Panc1 (cell line): ENCODE measurements at regions not wholly inside any gene's neighbourhood (a gene's known extent, or its start where the extent isn't known, plus 50 kb on each side); places are given as distances from the start of the nearest gene placed in this dataset.

Source experiments
- ATAC-seq: fragments of 200-7000 bp; cut with Tn5 transposase; 2 replicates; pipeline ENCODE4 v1.9.1; 2020; ENCODE audit warnings: mild to moderate bottlenecking, moderate library complexity
- BruUV-seq: library from RNA; stranded (reverse); fragments of 400-500 nt; replicated peaks from 2 replicates; lab custom pipeline; 2021; lab: Mats Ljungman, UMichigan
- CTCF ChIA-PET: fragments of 300-600 bp; sonication (Branson Sonifier 250); formaldehyde crosslinking; loops from one replicate; lab custom pipeline; 2022; ENCODE audit warnings: antibody characterized with exemption; lab: Charles Lee
- POLR2A ChIA-PET: fragments of 300-600 bp; sonication (Branson Sonifier 250); formaldehyde crosslinking; loops from one replicate; lab custom pipeline; 2022; ENCODE audit warnings: antibody characterized with exemption; lab: Charles Lee
- DNase-seq: peaks from one replicate; pipeline ENCODE4 v3.0.0-alpha.2; 2010; ENCODE audit warnings: low read depth, low spot score
- H3K27ac ChIP-seq: 2 replicates; pipeline ENCODE4 v1.5.1; 2011; ENCODE audit warnings: mild to moderate bottlenecking, low read length, inconsistent platforms
- H3K27me3 ChIP-seq: fragments of 200-500 bp; sonication (Bioruptor generic); 2 replicates; pipeline ENCODE4 v1.6.0; 2014; ENCODE audit warnings: low read length, inconsistent platforms; ENCODE audit not compliant: control insufficient read depth, insufficient read depth
- H3K36me3 ChIP-seq: fragments of 200-500 bp; sonication (Bioruptor generic); 2 replicates; pipeline ENCODE4 v1.5.1; 2014; ENCODE audit warnings: inconsistent platforms, mild to moderate bottlenecking, low read length, moderate library complexity; ENCODE audit not compliant: control insufficient read depth, insufficient read depth
- H3K4me1 ChIP-seq: 2 replicates; pipeline ENCODE4 v1.5.1; 2011; ENCODE audit warnings: inconsistent platforms, mild to moderate bottlenecking, low read length, moderate library complexity; ENCODE audit not compliant: control insufficient read depth, insufficient read depth
- H3K4me3 ChIP-seq, 2 experiments: 2 replicates each; pipeline ENCODE4 v1.5.1; 2011 to 2012; ENCODE audit warnings: low read depth in 2 of 2, low read length in 2 of 2, mild to moderate bottlenecking in 2 of 2, inconsistent platforms in 1 of 2, moderate library complexity in 1 of 2
- H3K9me3 ChIP-seq: fragments of 200-500 bp; sonication (Bioruptor generic); 2 replicates; pipeline ENCODE4 v1.5.1; 2014; ENCODE audit warnings: low read depth, mild to moderate bottlenecking, inconsistent platforms, low read length, moderate library complexity; ENCODE audit not compliant: control insufficient read depth, insufficient read depth
- POLR2AphosphoS5 ChIP-seq: IDR thresholded peaks from 2 replicates; pipeline ENCODE4 v1.6.1; 2012; ENCODE audit warnings: mild to moderate bottlenecking, low read depth, low read length, moderate library complexity
- SIN3A ChIP-seq: IDR thresholded peaks from 2 replicates; pipeline ENCODE4 v1.6.1; 2012; ENCODE audit warnings: low read depth, mild to moderate bottlenecking, low read length, moderate library complexity, borderline replicate concordance; ENCODE audit not compliant: insufficient read depth
- TCF7L2 ChIP-seq: IDR thresholded peaks from 2 replicates; pipeline ENCODE4 v1.6.1; 2011; ENCODE audit warnings: mild to moderate bottlenecking, low read depth, low read length, inconsistent platforms
- in situ Hi-C: cut with HindIII; loops from 2 replicates; pipeline ENCODE4 v1.10.0; 2016; ENCODE audit warnings: low sequenced_read_pairs, low pct_unique_long_range_greater_than_20kb
- intact Hi-C: fragments of 100-400 bp; cut with micrococcal nuclease; formaldehyde crosslinking; loops from one replicate; pipeline ENCODE4 v1.10.0; 2022; ENCODE audit not compliant: unreplicated experiment
- TF ChIP-seq, protein P1 (sequence below), 2 experiments: IDR thresholded peaks; 2 replicates each; pipeline ENCODE4 v1.6.1; 2011 to 2012; ENCODE audit warnings: low read depth in 2 of 2, control low read depth in 1 of 2, low read length in 1 of 2, mild to moderate bottlenecking in 1 of 2, moderate library complexity in 1 of 2; ENCODE audit not compliant: insufficient read depth in 1 of 2
- TF ChIP-seq, protein P2 (sequence below): fragments of 450-650 bp; IDR thresholded peaks from 2 replicates; pipeline ENCODE4 v1.5.1; 2017; ENCODE audit warnings: mild to moderate bottlenecking

DNA sequence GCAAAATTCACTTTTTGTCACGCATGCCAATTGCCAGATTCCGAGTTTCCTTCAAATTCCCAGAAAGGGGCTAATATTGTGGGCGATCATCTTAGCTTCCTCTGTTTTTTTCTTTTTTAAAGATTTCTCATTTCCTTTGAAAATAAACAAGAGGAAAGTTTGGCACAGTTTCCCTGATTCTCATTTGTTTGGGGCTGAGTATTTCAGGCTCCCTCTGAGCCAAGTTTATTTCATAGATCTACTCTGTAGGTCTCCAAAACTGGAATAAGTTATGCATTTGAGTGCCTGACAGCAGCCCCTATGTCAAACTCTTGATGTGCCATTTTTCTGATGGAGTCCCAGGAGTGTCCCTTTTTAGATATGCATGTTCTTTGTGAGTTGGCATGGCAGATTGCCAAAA lies 1297.2 kb upstream of the WWC1 start:
- Histone ChIP-seq H3K36me3 (no peaks in the 10 kb centered on the region), H3K9me3 (no peaks in the 10 kb centered on the region), H3K27me3 (no peaks in the 10 kb centered on the region), H3K4me3 (no peak overlapping the region), H3K27ac (no peak overlapping the region), H3K4me1 (no peaks in the 10 kb centered on the region)
- no peak for ATAC-seq
- TF ChIP-seq, protein P1, sequence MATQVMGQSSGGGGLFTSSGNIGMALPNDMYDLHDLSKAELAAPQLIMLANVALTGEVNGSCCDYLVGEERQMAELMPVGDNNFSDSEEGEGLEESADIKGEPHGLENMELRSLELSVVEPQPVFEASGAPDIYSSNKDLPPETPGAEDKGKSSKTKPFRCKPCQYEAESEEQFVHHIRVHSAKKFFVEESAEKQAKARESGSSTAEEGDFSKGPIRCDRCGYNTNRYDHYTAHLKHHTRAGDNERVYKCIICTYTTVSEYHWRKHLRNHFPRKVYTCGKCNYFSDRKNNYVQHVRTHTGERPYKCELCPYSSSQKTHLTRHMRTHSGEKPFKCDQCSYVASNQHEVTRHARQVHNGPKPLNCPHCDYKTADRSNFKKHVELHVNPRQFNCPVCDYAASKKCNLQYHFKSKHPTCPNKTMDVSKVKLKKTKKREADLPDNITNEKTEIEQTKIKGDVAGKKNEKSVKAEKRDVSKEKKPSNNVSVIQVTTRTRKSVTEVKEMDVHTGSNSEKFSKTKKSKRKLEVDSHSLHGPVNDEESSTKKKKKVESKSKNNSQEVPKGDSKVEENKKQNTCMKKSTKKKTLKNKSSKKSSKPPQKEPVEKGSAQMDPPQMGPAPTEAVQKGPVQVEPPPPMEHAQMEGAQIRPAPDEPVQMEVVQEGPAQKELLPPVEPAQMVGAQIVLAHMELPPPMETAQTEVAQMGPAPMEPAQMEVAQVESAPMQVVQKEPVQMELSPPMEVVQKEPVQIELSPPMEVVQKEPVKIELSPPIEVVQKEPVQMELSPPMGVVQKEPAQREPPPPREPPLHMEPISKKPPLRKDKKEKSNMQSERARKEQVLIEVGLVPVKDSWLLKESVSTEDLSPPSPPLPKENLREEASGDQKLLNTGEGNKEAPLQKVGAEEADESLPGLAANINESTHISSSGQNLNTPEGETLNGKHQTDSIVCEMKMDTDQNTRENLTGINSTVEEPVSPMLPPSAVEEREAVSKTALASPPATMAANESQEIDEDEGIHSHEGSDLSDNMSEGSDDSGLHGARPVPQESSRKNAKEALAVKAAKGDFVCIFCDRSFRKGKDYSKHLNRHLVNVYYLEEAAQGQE (IDR thresholded peaks at IDR 0.05; ENCODE audit: insufficient read depth in 1 of 2, low read depth in 2 of 2, low read length in 1 of 2): no peak
- TF ChIP-seq TCF7L2 (no peak), SIN3A (no peak), POLR2AphosphoS5 (no peak)
- TF ChIP-seq, protein P2, sequence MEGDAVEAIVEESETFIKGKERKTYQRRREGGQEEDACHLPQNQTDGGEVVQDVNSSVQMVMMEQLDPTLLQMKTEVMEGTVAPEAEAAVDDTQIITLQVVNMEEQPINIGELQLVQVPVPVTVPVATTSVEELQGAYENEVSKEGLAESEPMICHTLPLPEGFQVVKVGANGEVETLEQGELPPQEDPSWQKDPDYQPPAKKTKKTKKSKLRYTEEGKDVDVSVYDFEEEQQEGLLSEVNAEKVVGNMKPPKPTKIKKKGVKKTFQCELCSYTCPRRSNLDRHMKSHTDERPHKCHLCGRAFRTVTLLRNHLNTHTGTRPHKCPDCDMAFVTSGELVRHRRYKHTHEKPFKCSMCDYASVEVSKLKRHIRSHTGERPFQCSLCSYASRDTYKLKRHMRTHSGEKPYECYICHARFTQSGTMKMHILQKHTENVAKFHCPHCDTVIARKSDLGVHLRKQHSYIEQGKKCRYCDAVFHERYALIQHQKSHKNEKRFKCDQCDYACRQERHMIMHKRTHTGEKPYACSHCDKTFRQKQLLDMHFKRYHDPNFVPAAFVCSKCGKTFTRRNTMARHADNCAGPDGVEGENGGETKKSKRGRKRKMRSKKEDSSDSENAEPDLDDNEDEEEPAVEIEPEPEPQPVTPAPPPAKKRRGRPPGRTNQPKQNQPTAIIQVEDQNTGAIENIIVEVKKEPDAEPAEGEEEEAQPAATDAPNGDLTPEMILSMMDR: no peak
- no TSS peak for BruUV-seq
- in situ Hi-C loops: no loop called here
- no peak for DNase-seq
- intact Hi-C loops: no loop called here
- CTCF ChIA-PET: no interaction called here
- POLR2A ChIA-PET: no interaction called here

DNA sequence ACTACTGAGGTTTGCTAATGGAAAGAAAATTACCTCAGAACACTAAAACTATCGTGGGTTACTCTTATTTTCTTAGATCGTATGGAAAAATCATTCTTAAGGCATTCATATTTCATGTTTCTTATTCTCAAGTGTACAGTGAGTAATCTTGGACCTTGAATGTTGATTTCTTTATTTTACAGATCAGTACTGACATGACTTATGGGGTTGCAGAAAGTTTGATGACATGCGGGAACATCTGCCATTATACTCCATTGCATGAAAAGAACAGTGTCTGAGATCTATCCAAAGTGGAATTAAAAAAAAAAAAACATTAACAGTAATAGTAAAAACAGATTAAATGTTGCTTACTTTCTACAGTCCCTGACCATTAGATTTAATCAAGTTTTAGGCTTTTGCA lies 1290.2 kb upstream of the WWC1 start:
- no peak overlapping the region for H3K4me3 ChIP-seq
- H3K36me3 ChIP-seq: no peaks in the 10 kb centered on the region
- BruUV-seq: no TSS peak
- ATAC-seq (no peak), DNase-seq (no peak)
- TF ChIP-seq, protein P2: no peak
- TF ChIP-seq POLR2AphosphoS5 (no peak), TCF7L2 (no peak), SIN3A (no peak)
- TF ChIP-seq, protein P1 (IDR thresholded peaks at IDR 0.05; ENCODE audit: insufficient read depth in 1 of 2, low read depth in 2 of 2, low read length in 1 of 2): no peak
- no peaks in the 10 kb centered on the region for H3K9me3 ChIP-seq
- ChIA-PET CTCF (no interaction called here), POLR2A (no interaction called here)
- no peaks in the 10 kb centered on the region for H3K4me1 ChIP-seq
- no peaks in the 10 kb centered on the region for H3K27me3 ChIP-seq
- in situ Hi-C loops (no loop called here), intact Hi-C loops (no loop called here)
- no peak overlapping the region for H3K27ac ChIP-seq
